ENCODE measurements at regions not wholly inside any gene's neighbourhood (a gene's known extent, or its start where the extent isn't known, plus 50 kb on each side); places are given as distances from the start of the nearest gene placed in this dataset.
"Not testable (repeated sequence)": the region's sequence is repeated elsewhere in the genome, so short reads cannot be mapped to it uniquely, and the experiment has no call there.

GRCh38 chr1:60705026-60705425, 377.3 kb upstream of the NFIA start:
- no peak for DNase-seq

GRCh38 chr1:60703155-60703554, 379.2 kb upstream of the NFIA start:
- no peak for DNase-seq

- DNase-seq, result no peak
Observed at GRCh38 chr1:60699325-60699724, 383.0 kb upstream of the NFIA start.

GRCh38 chr1:60697204-60697994, 385.0 kb upstream of the NFIA start:
- no peak for DNase-seq

- DNase-seq, result no peak
Observed at GRCh38 chr1:60696512-60696911, 385.8 kb upstream of the NFIA start.

DNA sequence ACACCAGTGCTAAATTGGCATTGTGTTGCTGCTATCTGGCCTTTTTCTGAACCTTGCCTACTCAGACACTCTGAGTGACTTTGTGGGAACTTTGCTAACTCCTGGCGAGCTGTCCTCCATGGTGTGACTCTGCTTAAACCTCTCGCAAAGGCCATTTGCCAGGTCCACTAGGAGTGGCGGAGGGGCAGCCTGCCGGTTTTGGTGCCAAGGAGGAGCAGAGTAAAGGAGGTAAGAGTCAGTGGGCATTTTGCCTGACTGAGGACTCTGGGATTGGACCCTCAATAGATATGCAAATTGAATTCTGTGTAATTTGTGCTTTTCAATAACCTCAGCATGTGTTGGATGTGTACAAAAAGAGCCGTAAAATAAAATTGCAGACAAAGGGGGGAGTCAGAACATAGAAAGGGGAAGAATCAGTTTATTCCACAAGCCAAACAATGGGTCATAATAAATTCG, 386.6 kb upstream of the NFIA start:
- DNase-seq, result no peak

DNA sequence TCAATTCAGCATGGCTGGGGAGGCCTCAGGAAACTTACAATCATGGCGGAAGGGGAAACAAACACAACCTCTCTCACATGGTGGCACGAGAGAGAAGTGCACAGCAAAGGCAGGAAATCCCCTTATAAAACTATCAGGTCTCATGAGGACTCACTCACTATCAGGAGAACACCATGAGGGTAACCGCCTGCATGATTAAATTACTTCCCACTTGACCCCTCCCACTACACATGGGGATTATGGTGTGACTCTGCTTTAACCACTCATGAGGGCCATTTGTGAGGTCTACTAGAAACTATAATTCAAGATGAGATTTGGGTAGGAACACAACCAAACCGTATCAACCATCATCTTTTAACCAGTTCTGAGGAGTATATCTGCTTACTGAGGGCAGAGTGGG, 387.4 kb upstream of the NFIA start:
- no peak for DNase-seq

GRCh38 chr1:60692031-60692430, 390.3 kb upstream of the NFIA start:
- no peak for DNase-seq

GRCh38 chr1:60688221-60688620, 394.1 kb upstream of the NFIA start:
- not testable (repeated sequence) for DNase-seq

DNA sequence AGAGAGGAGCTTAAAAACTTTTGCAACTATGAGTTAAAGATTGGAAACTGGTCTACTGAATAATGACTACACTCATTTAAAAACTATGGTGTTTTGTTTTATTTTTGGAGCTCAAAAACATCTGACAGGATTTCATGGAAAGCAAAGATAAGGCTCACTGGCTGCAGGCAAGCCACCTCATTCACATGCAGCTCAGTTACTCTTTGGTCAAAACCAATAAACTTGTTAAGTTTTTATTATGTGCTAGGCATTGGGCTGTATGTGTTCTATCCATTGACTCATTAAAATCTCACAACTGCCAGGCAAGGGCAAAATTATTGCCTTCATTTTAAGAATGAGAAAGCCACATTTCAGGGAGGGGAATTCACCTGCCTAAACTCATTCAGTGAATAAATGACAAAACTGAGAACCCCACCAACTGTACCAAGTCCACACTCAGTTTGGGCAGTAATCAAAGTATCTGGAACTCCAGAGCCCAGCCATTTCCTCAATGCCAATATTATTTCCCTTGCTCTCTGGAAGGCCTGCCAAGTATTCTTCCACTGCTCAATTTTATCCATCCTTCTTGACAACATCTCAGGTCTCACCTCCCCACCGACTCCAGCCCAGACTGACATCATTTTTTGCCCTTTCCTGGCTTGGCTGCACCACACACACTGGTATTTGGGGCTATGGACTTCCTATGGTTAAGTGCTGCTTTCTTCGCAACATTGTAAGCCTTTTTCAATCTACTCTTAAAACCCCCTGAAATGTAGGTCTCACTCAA, 401.1 kb upstream of the NFIA start:
- DNase-seq, result no peak

GRCh38 chr1:60679524-60680375, 402.6 kb upstream of the NFIA start:
- no peak for DNase-seq

- no peak for DNase-seq
Observed at GRCh38 chr1:60678802-60679201, 403.6 kb upstream of the NFIA start.

- DNase-seq, result no peak
Observed at GRCh38 chr1:60678391-60678790, 404.0 kb upstream of the NFIA start.

DNA sequence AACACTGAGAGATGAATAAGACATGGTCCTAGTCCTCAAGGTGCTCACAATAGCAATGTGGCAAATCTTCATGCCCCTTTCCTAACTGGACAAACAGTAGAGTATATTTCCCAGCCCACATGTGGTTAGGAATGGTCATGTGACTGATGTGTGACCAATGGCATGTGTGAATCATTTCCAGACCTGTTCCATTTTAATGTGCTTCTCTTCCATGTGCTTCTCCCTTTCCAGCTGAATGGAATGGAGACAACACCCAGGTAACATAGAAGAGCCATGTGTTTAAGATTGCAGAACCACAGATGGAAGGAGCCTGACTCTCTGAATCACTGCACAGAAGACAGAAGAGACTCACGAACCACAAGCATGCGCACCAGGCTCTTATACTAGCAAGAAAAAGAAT, 409.9 kb upstream of the NFIA start:
- DNase-seq, result no peak

DNA sequence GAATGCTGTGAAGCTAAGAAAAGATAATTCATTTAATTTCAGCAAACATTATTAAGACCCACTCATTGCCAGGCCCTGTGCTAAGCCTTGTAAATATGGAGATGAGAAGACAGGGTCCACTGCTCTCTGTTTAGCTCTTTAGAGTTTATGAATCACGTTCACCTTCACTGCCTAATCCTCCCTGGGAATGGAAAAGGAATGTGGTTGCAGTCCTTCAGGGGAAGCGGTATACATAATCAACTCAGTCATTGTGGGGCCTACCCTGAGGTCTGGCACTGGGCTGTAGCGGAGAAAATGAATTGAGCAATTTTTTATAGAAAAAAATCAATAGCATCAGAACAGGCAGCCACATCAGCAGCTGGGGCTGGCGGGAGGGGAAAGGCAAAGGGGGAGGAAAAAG, 412.1 kb upstream of the NFIA start:
- no peak for DNase-seq

- DNase-seq, result no peak
Observed at GRCh38 chr1:60668585-60668984, 413.8 kb upstream of the NFIA start.

GRCh38 chr1:60665311-60665710, 417.1 kb upstream of the NFIA start:
- DNase-seq, result no peak

- no peak for DNase-seq
Observed at GRCh38 chr1:60664086-60664625, 418.2 kb upstream of the NFIA start.

DNA sequence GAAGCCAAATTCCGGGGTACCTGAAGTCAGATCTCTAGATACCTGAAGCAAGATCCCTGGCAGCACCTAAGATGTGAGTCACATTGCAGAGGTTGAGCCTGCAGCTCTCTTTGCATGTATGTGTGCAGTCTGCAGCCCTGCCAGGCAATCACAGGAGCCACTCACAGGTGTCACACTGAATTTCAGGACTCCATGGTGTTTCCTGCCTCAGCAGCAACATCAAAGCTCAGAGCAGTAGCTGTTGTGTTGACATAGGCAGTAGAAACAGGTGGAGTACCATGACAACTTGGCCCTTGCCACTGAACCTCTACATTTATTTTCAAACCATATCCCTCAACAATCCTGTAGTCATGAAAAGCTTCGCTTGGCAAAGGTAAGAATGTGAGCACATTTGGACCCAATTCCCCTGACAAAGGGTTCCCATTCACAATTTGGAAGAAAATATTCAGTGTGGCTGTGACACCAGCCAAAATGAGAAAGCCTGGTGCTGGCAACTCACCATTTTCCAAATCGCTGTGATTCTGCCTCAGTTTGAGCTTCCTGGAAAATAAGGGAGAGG, 419.8 kb upstream of the NFIA start:
- DNase-seq, result no peak

GRCh38 chr1:60657926-60658325, 424.4 kb upstream of the NFIA start:
- no peak for DNase-seq

GRCh38 chr1:60655679-60656355, 426.5 kb upstream of the NFIA start:
- DNase-seq, result no peak

- not testable (repeated sequence) for DNase-seq
Observed at GRCh38 chr1:60640033-60640551, 442.3 kb upstream of the NFIA start.
